ENCODE measurements at regions not wholly inside any gene's neighbourhood (a gene's known extent, or its start where the extent isn't known, plus 50 kb on each side); places are given as distances from the start of the nearest gene placed in this dataset.

GRCh38 chr13:53415135-53415534 is 386.5 kb downstream of the OLFM4 start:
- no peak for ATAC-seq
- POLR2A ChIA-PET: no interaction called here
- BruUV-seq (replicated peaks): no TSS peak

GRCh38 chr13:53417601-53418000 is 389.0 kb downstream of the OLFM4 start:
- POLR2A ChIA-PET: no interaction called here
- intact Hi-C loops (cut with micrococcal nuclease; ENCODE audit: unreplicated experiment): no loop called here
- DNase-seq (ENCODE audit: low read depth, low spot score) (no peak), ATAC-seq (no peak)
- Histone ChIP-seq H3K27ac (ENCODE audit: low read length) (no peak overlapping the region), H3K4me3 (ENCODE audit: low read depth in 2 of 2, low read length in 2 of 2) (no peak overlapping the region), H3K36me3 (ENCODE audit: control insufficient read depth, insufficient read depth, low read length) (no peaks in the 10 kb centered on the region), H3K9me3 (ENCODE audit: control insufficient read depth, insufficient read depth, low read depth, low read length) (no peaks in the 10 kb centered on the region), H3K4me1 (ENCODE audit: control insufficient read depth, insufficient read depth, low read length) (no peaks in the 10 kb centered on the region), H3K27me3 (ENCODE audit: control insufficient read depth, insufficient read depth, low read length) (no peaks in the 10 kb centered on the region)
- BruUV-seq (replicated peaks): no TSS peak
- CTCF ChIA-PET: no interaction called here
- in situ Hi-C loops (cut with HindIII; ENCODE audit: low pct_unique_long_range_greater_than_20kb, low sequenced_read_pairs): no loop called here
- TF ChIP-seq CTCF (IDR thresholded peaks at IDR 0.05) (no peak), POLR2AphosphoS5 (IDR thresholded peaks at IDR 0.05; ENCODE audit: low read depth, low read length) (no peak), TCF7L2 (IDR thresholded peaks at IDR 0.05; ENCODE audit: low read depth, low read length) (no peak), SIN3A (IDR thresholded peaks at IDR 0.05; ENCODE audit: borderline replicate concordance, insufficient read depth, low read depth, low read length) (no peak), REST (IDR thresholded peaks at IDR 0.05; ENCODE audit: insufficient read depth in 1 of 2, low read depth in 2 of 2, low read length in 1 of 2) (no peak)

More at GRCh38 chr13:53415135-53415534, 386.5 kb downstream of the OLFM4 start:
- in situ Hi-C loops (cut with HindIII; ENCODE audit: low pct_unique_long_range_greater_than_20kb, low sequenced_read_pairs) (no loop called here), intact Hi-C loops (cut with micrococcal nuclease; ENCODE audit: unreplicated experiment) (no loop called here)
- TF ChIP-seq SIN3A (IDR thresholded peaks at IDR 0.05; ENCODE audit: borderline replicate concordance, insufficient read depth, low read depth, low read length) (no peak), TCF7L2 (IDR thresholded peaks at IDR 0.05; ENCODE audit: low read depth, low read length) (no peak), CTCF (IDR thresholded peaks at IDR 0.05) (no peak), REST (IDR thresholded peaks at IDR 0.05; ENCODE audit: insufficient read depth in 1 of 2, low read depth in 2 of 2, low read length in 1 of 2) (no peak), POLR2AphosphoS5 (IDR thresholded peaks at IDR 0.05; ENCODE audit: low read depth, low read length) (no peak)
- Histone ChIP-seq H3K27me3 (ENCODE audit: control insufficient read depth, insufficient read depth, low read length) (no peaks in the 10 kb centered on the region), H3K9me3 (ENCODE audit: control insufficient read depth, insufficient read depth, low read depth, low read length) (no peaks in the 10 kb centered on the region), H3K27ac (ENCODE audit: low read length) (no peak overlapping the region), H3K4me1 (ENCODE audit: control insufficient read depth, insufficient read depth, low read length) (no peaks in the 10 kb centered on the region), H3K36me3 (ENCODE audit: control insufficient read depth, insufficient read depth, low read length) (no peaks in the 10 kb centered on the region), H3K4me3 (ENCODE audit: low read depth in 2 of 2, low read length in 2 of 2) (no peak overlapping the region)
- DNase-seq (ENCODE audit: low read depth, low spot score): no peak
- CTCF ChIA-PET: no interaction called here

Measured in Panc1 (cell line).